OCI-LY1 (cell line): ENCODE measurements at regions not wholly inside any gene's neighbourhood (a gene's known extent, or its start where the extent isn't known, plus 50 kb on each side); places are given as distances from the start of the nearest gene placed in this dataset.

Experiments
- H2AFZ ChIP-seq: fragments of 200-600 bp; sonication (generic), shearing (Covaris generic); 2 replicates; pipeline ENCODE4 v1.6.0; 2014; ENCODE audit warnings: antibody characterized with exemption, mild to moderate bottlenecking, low read length
- H3F3A ChIP-seq: fragments of 200-600 bp; sonication (generic), shearing (Covaris generic); 2 replicates; pipeline ENCODE4 v1.6.0; 2014; ENCODE audit warnings: mild to moderate bottlenecking, antibody characterized with exemption, low read length, moderate library complexity; ENCODE audit not compliant: insufficient read depth
- H3K27ac ChIP-seq: fragments of 200-600 bp; sonication (generic); 2 replicates; pipeline ENCODE4 v1.5.1; 2014; ENCODE audit warnings: low read length, mixed run types, mild to moderate bottlenecking, low read depth; ENCODE audit not compliant: poor library complexity, severe bottlenecking
- H3K27me3 ChIP-seq: fragments of 200-600 bp; sonication (generic); 2 replicates; pipeline ENCODE4 v1.6.0; 2014; ENCODE audit warnings: antibody characterized with exemption, mild to moderate bottlenecking, low read length, moderate library complexity; ENCODE audit not compliant: insufficient read depth
- H3K36me3 ChIP-seq: fragments of 200-600 bp; sonication (generic); 2 replicates; pipeline ENCODE4 v1.6.1; 2014; ENCODE audit warnings: mild to moderate bottlenecking, antibody characterized with exemption, low read length, moderate library complexity, mixed read lengths; ENCODE audit not compliant: insufficient read depth
- H3K4me1 ChIP-seq: fragments of 200-600 bp; sonication (generic); 2 replicates; pipeline ENCODE4 v1.5.1; 2014; ENCODE audit warnings: mild to moderate bottlenecking, low read length, moderate library complexity; ENCODE audit not compliant: insufficient read depth, severe bottlenecking
- H3K4me2 ChIP-seq: fragments of 200-600 bp; sonication (generic), shearing (Covaris generic); 2 replicates; pipeline ENCODE4 v1.6.1; 2014; ENCODE audit warnings: low read length
- H3K4me3 ChIP-seq: fragments of 200-600 bp; sonication (generic); 2 replicates; pipeline ENCODE4 v1.5.1; 2014; ENCODE audit warnings: low read length, low read depth, mild to moderate bottlenecking, mixed read lengths; ENCODE audit not compliant: poor library complexity, severe bottlenecking
- H3K79me2 ChIP-seq: fragments of 200-600 bp; shearing (Covaris generic); 2 replicates; pipeline ENCODE4 v1.6.1; 2016; ENCODE audit warnings: mixed run types, low read length, mixed read lengths; ENCODE audit not compliant: insufficient read depth
- H3K9ac ChIP-seq: fragments of 200-600 bp; sonication (generic), shearing (Covaris generic); 2 replicates; pipeline ENCODE4 v1.6.1; 2014; ENCODE audit warnings: mild to moderate bottlenecking, low read length, mixed read lengths
- H3K9me2 ChIP-seq: fragments of 200-600 bp; sonication (generic), shearing (Covaris generic); 2 replicates; pipeline ENCODE4 v1.6.1; 2014; ENCODE audit warnings: low read depth, mild to moderate bottlenecking, low read length, mixed read lengths
- H3K9me3 ChIP-seq: fragments of 200-600 bp; shearing (Covaris generic); 2 replicates; pipeline ENCODE4 v1.6.1; 2014; ENCODE audit warnings: low read length, mixed read lengths
- H4K20me1 ChIP-seq: fragments of 200-600 bp; sonication (generic), shearing (Covaris generic); 2 replicates; pipeline ENCODE4 v1.6.0; 2016; ENCODE audit warnings: mild to moderate bottlenecking, low read length; ENCODE audit not compliant: insufficient read depth
- CTCF ChIP-seq: fragments of 200-600 bp; sonication (generic), shearing (Covaris generic); IDR thresholded peaks from 2 replicates; pipeline ENCODE4 v1.5.1; 2017; ENCODE audit warnings: mild to moderate bottlenecking, antibody characterized with exemption, low read length, moderate library complexity, mixed read lengths
- EZH2 ChIP-seq: fragments of 200-600 bp; sonication (generic), shearing (Covaris generic); IDR thresholded peaks from 2 replicates; pipeline ENCODE4 v1.8.0; 2017; ENCODE audit warnings: borderline replicate concordance, mixed run types, mild to moderate bottlenecking, antibody characterized with exemption, low read length, moderate library complexity, mixed read lengths

- H3K27ac ChIP-seq: no peak overlapping the region
- TF ChIP-seq CTCF (no peak), EZH2 (no peak)
- H3K4me1 ChIP-seq: no peaks in the 10 kb centered on the region
- H3K9me3 ChIP-seq: no peaks in the 10 kb centered on the region
- H3F3A ChIP-seq: no peaks in the 10 kb centered on the region
- no peaks in the 10 kb centered on the region for H3K27me3 ChIP-seq
- no peaks in the 10 kb centered on the region for H3K36me3 ChIP-seq
- no peaks in the 10 kb centered on the region for H3K9me2 ChIP-seq
- no peaks in the 10 kb centered on the region for H4K20me1 ChIP-seq
- no peak overlapping the region for H3K4me3 ChIP-seq
- no peaks in the 10 kb centered on the region for H3K79me2 ChIP-seq
- no peak overlapping the region for H3K9ac ChIP-seq
- H2AFZ ChIP-seq: no peak overlapping the region
- H3K4me2 ChIP-seq: no peak overlapping the region
These were observed 857.9 kb downstream of the TYW1 start for GRCh38 chr7:67854221-67855178.

GRCh38 chr7:67855322-67855721 is 858.7 kb downstream of the TYW1 start:
- H3K9ac ChIP-seq: no peak overlapping the region
- H2AFZ ChIP-seq: no peak overlapping the region
- no peaks in the 10 kb centered on the region for H3K4me1 ChIP-seq
- no peaks in the 10 kb centered on the region for H4K20me1 ChIP-seq
- H3K27ac ChIP-seq: no peak overlapping the region
- TF ChIP-seq EZH2 (no peak), CTCF (no peak)
- no peak overlapping the region for H3K4me2 ChIP-seq
- no peak overlapping the region for H3K4me3 ChIP-seq
- H3K79me2 ChIP-seq: no peaks in the 10 kb centered on the region
- H3K36me3 ChIP-seq: no peaks in the 10 kb centered on the region
- H3K9me3 ChIP-seq: no peaks in the 10 kb centered on the region
- H3F3A ChIP-seq: no peaks in the 10 kb centered on the region
- no peaks in the 10 kb centered on the region for H3K27me3 ChIP-seq
- no peaks in the 10 kb centered on the region for H3K9me2 ChIP-seq

GRCh38 chr7:67856046-67856445 is 859.4 kb downstream of the TYW1 start:
- Histone ChIP-seq H3K4me1 (no peaks in the 10 kb centered on the region), H3K79me2 (no peaks in the 10 kb centered on the region), H3K36me3 (no peaks in the 10 kb centered on the region), H3F3A (no peaks in the 10 kb centered on the region), H3K9me2 (no peaks in the 10 kb centered on the region), H3K9ac (no peak overlapping the region), H3K4me2 (no peak overlapping the region), H3K27ac (no peak overlapping the region), H3K27me3 (no peaks in the 10 kb centered on the region), H3K4me3 (no peak overlapping the region), H4K20me1 (no peaks in the 10 kb centered on the region), H3K9me3 (no peaks in the 10 kb centered on the region), H2AFZ (no peak overlapping the region)
- TF ChIP-seq CTCF (no peak), EZH2 (no peak)
